Trophoblast cell (in vitro differentiated cells and primary cell): ENCODE measurements at regions not wholly inside any gene's neighbourhood (a gene's known extent, or its start where the extent isn't known, plus 50 kb on each side); places are given as distances from the start of the nearest gene placed in this dataset.
"Not testable (repeated sequence)": the region's sequence is repeated elsewhere in the genome, so short reads cannot be mapped to it uniquely, and the experiment has no call there.

Experiments
- DNase-seq, 2 donors: peaks; one replicate each; pipeline ENCODE4 v3.0.0-alpha.2; 2016
- H2AFZ ChIP-seq: 2 replicates; pipeline ENCODE4 v1.6.1; 2013; ENCODE audit warnings: low read length, moderate library complexity, mild to moderate bottlenecking; ENCODE audit not compliant: insufficient read depth, poor library complexity
- H2AK5ac ChIP-seq: 2 replicates; pipeline ENCODE4 v1.6.1; 2013; ENCODE audit warnings: mild to moderate bottlenecking, low read length
- H2BK120ac ChIP-seq: 2 replicates; pipeline ENCODE4 v1.6.1; 2013; ENCODE audit warnings: low read length, mild to moderate bottlenecking, moderate library complexity; ENCODE audit not compliant: insufficient read depth, poor library complexity
- H2BK12ac ChIP-seq: 2 replicates; pipeline ENCODE4 v1.6.1; 2013; ENCODE audit warnings: mild to moderate bottlenecking, low read length, moderate library complexity
- H2BK5ac ChIP-seq: 2 replicates; pipeline ENCODE4 v1.6.1; 2013; ENCODE audit warnings: low read length, low read depth, moderate library complexity, mild to moderate bottlenecking; ENCODE audit not compliant: poor library complexity
- H3K14ac ChIP-seq: 2 replicates; pipeline ENCODE4 v1.6.1; 2013; ENCODE audit warnings: mild to moderate bottlenecking, low read length
- H3K18ac ChIP-seq: 2 replicates; pipeline ENCODE4 v1.6.1; 2013; ENCODE audit warnings: mild to moderate bottlenecking, low read length
- H3K23ac ChIP-seq: 2 replicates; pipeline ENCODE4 v1.6.1; 2013; ENCODE audit warnings: low read length
- H3K27ac ChIP-seq: 2 replicates; pipeline ENCODE4 v1.5.1; 2013; ENCODE audit warnings: low read depth, mild to moderate bottlenecking, inconsistent platforms, low read length, moderate library complexity
- H3K27me3 ChIP-seq: 2 replicates; pipeline ENCODE4 v1.6.1; 2013; ENCODE audit warnings: inconsistent platforms, mild to moderate bottlenecking, low read length, moderate library complexity; ENCODE audit not compliant: insufficient read depth
- H3K36me3 ChIP-seq, 2 experiments: 1 replicate in 1 of 2; 2 replicates in 1 of 2; pipeline ENCODE4 v1.6.1; 2013; ENCODE audit warnings: low read length in 2 of 2, mild to moderate bottlenecking in 2 of 2, moderate library complexity in 1 of 2; ENCODE audit not compliant: insufficient read depth in 2 of 2, control insufficient read depth in 1 of 2
- H3K4ac ChIP-seq: 2 replicates; pipeline ENCODE4 v1.6.1; 2013; ENCODE audit warnings: low read depth, mild to moderate bottlenecking, low read length, moderate library complexity
- H3K4me1 ChIP-seq, 2 experiments: 1 replicate in 1 of 2; 2 replicates in 1 of 2; pipeline ENCODE4 v1.6.1; 2013; ENCODE audit warnings: low read length in 2 of 2, mild to moderate bottlenecking in 2 of 2, moderate library complexity in 1 of 2; ENCODE audit not compliant: insufficient read depth in 2 of 2, control insufficient read depth in 1 of 2
- H3K4me2 ChIP-seq: 2 replicates; pipeline ENCODE4 v1.6.1; 2013; ENCODE audit warnings: inconsistent platforms, mild to moderate bottlenecking, low read length, moderate library complexity
- H3K4me3 ChIP-seq: 2 replicates; pipeline ENCODE4 v1.5.1; 2013; ENCODE audit warnings: mild to moderate bottlenecking, low read depth, low read length, inconsistent platforms
- H3K79me1 ChIP-seq: one replicate; pipeline ENCODE4 v1.6.1; 2013; ENCODE audit warnings: low read length
- H3K79me2 ChIP-seq: 2 replicates; pipeline ENCODE4 v1.6.1; 2013; ENCODE audit warnings: low read length, mild to moderate bottlenecking; ENCODE audit not compliant: control insufficient read depth, insufficient read depth, poor library complexity
- H3K9ac ChIP-seq: 2 replicates; pipeline ENCODE4 v1.6.1; 2013; ENCODE audit warnings: mild to moderate bottlenecking, low read length
- H3K9me3 ChIP-seq: 2 replicates; pipeline ENCODE4 v1.6.1; 2013; ENCODE audit warnings: low read depth, mild to moderate bottlenecking, control low read depth, inconsistent platforms, low read length; ENCODE audit not compliant: insufficient read depth
- H4K12ac ChIP-seq: 2 replicates; pipeline ENCODE4 v1.6.1; 2013; ENCODE audit warnings: low read depth, mild to moderate bottlenecking, low read length, moderate library complexity
- H4K8ac ChIP-seq: 2 replicates; pipeline ENCODE4 v1.6.1; 2013; ENCODE audit warnings: low read depth, mild to moderate bottlenecking, low read length, moderate library complexity
- H4K91ac ChIP-seq: one replicate; pipeline ENCODE4 v1.6.1; 2013; ENCODE audit warnings: low read depth, mild to moderate bottlenecking, low read length, moderate library complexity
- WGBS: extraction: QIAGEN DNeasy Blood & Tissue Kit; methylation state at CpG from one replicate; pipeline ENCODE4 v1.1.7; 2013; ENCODE audit warnings: missing lambda C conversion rate; ENCODE audit not compliant: insufficient read length, insufficient coverage; ENCODE audit errors: extremely low coverage; 5-methylcytosine and 5-hydroxymethylcytosine counted together

DNA sequence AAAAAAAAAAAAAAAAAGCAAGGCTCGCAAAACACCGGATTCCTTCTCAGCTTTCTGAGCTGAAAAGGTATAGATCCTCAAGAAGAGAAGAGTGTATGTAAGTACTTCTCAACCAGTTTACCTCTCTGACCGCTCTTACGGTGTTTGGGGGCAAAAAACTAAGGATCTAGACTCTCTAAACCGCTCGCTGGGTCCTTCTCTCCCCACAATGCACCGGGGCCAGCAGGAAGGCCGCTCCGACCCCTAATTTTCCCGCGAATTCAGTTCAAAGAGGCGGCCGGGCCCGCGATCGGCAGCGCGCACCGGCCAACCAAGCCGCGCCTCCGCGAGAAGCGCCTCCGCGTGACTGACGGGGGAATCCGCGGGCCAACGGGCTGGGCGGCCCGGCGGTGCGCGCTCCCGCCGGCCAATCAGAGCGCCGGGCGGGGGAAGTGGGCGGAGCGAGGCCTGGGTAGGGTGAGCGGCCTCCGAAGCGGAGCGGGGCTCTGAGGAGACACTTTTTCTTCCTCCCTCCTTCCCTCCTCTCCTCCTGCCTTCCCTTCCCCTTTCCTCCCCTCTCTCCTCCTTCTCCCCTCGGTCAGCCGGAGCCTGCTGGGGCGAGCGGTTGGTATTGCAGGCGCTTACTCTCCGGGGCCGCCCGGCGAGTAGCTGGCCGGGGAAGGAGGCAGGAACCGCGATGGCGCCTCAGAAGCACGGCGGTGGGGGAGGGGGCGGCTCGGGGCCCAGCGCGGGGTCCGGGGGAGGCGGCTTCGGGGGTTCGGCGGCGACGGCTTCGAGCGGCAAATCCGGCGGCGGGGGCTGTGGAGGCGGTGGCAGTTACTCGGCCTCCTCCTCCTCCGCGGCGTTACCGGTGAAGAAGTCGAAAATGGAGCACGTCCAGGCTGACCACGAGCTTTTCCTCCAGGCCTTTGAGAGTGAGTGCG lies 93.0 kb downstream of the CRLF3 start:
- WGBS, result no CpG with 5 or more reads among the region's 87 CpGs
- H3K79me2 ChIP-seq, result peaks cover 12% of the 10 kb centered on the region
- H4K12ac ChIP-seq, result peak overlapping the region; percentile 91
- not testable (repeated sequence) for H3K36me3 ChIP-seq, H3K23ac ChIP-seq, H3K9me3 ChIP-seq, H3K4me1 ChIP-seq, H3K79me1 ChIP-seq, H3K27me3 ChIP-seq, H2BK12ac ChIP-seq
- H2BK120ac ChIP-seq, result peak overlapping the region; percentile 91
- peak overlapping the region; percentile 94 for H3K18ac ChIP-seq
- peak; percentile 52 to 70 for DNase-seq
- peak overlapping the region; percentile 89 for H3K4me3 ChIP-seq
- H4K8ac ChIP-seq, result peak overlapping the region; percentile 92
- H2AK5ac ChIP-seq, result peak overlapping the region; percentile 62
- H2AFZ ChIP-seq, result peak overlapping the region; percentile 77
- peak overlapping the region; percentile 93 for H3K4ac ChIP-seq
- peak overlapping the region; percentile 70 for H3K4me2 ChIP-seq
- H3K9ac ChIP-seq, result peak overlapping the region; percentile 91
- peak overlapping the region; percentile 92 for H2BK5ac ChIP-seq
- H4K91ac ChIP-seq, result peak overlapping the region; percentile 80
- peak overlapping the region; percentile 96 for H3K14ac ChIP-seq
- H3K27ac ChIP-seq, result peak overlapping the region; percentile 78

DNA sequence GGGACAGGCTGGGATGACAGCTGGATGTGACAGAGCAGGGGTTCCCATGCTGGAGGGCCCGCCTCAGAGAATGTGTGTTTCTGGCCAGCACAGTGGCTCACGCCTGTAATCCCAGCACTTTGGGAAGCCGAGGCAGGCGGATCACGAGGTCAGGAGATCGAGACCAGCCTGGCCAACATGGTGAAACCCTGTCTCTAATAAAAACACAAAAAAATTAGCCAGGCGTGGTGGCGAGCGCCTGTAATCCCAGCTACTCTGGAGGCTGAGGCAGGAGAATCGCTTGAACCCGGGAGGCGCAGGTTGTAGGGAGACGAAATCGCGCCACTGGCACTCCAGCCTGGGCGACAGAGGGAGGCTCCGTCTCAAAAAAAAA lies 93.7 kb downstream of the CRLF3 start:
- not testable (repeated sequence) for H2BK12ac ChIP-seq, H3K4me1 ChIP-seq, H3K4ac ChIP-seq, H3K79me1 ChIP-seq, H4K12ac ChIP-seq, H2BK120ac ChIP-seq, H3K9ac ChIP-seq, H4K91ac ChIP-seq, H3K14ac ChIP-seq, H3K9me3 ChIP-seq, H3K23ac ChIP-seq, H2AK5ac ChIP-seq, H2BK5ac ChIP-seq, H3K4me3 ChIP-seq, H3K18ac ChIP-seq, DNase-seq, H3K27me3 ChIP-seq, H3K36me3 ChIP-seq, H2AFZ ChIP-seq
- peak overlapping the region; percentile 57 for H3K27ac ChIP-seq
- no CpG with 5 or more reads among the region's 17 CpGs for WGBS
- peak overlapping the region; percentile 28 for H4K8ac ChIP-seq
- peaks cover 14% of the 10 kb centered on the region for H3K79me2 ChIP-seq
- peak overlapping the region; percentile 70 for H3K4me2 ChIP-seq

DNA sequence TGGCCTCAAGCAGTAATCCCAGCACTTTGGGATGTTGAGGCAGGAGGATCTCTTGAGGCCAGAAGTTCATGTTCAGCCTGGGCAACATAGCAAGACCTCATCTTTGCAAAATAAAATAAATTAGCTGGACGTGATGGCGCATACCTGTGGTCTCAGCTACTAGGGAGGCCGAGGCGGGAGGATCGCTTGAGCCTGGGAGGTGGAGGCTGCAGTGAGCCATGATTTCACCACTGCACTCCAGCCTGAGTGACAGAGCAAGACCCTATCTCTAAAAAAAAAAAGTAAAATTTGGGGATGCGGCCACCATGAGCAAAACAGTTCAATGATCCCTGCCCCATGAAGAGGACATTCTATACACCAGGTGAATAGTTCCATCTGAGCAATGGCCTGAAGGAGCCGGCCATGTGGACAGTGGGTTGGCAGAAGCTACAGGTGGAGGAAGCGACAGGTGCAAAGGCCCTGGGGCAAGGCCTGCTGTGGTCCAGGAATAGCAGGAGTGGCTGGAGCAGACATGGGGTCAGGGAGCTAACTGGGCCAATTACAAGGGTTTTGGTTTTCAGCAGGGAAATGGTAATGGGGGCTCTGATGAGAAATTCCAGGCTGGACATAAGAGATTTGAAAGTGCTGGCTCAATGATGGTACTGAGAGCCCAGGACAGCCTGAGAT lies 94.2 kb downstream of the CRLF3 start:
- not testable (repeated sequence) for H3K36me3 ChIP-seq, H4K91ac ChIP-seq, H3K18ac ChIP-seq, H3K27me3 ChIP-seq, H3K4me3 ChIP-seq, H2AFZ ChIP-seq, H3K79me1 ChIP-seq, H3K23ac ChIP-seq, H2BK120ac ChIP-seq, H3K27ac ChIP-seq, H4K8ac ChIP-seq, H3K4me1 ChIP-seq, H3K4ac ChIP-seq, H2BK12ac ChIP-seq, DNase-seq, H2AK5ac ChIP-seq, H3K9me3 ChIP-seq, H3K14ac ChIP-seq, H3K9ac ChIP-seq, H3K4me2 ChIP-seq, H2BK5ac ChIP-seq, H4K12ac ChIP-seq
- WGBS, result no CpG with 5 or more reads among the region's 8 CpGs
- H3K79me2 ChIP-seq, result peaks cover 14% of the 10 kb centered on the region

DNA sequence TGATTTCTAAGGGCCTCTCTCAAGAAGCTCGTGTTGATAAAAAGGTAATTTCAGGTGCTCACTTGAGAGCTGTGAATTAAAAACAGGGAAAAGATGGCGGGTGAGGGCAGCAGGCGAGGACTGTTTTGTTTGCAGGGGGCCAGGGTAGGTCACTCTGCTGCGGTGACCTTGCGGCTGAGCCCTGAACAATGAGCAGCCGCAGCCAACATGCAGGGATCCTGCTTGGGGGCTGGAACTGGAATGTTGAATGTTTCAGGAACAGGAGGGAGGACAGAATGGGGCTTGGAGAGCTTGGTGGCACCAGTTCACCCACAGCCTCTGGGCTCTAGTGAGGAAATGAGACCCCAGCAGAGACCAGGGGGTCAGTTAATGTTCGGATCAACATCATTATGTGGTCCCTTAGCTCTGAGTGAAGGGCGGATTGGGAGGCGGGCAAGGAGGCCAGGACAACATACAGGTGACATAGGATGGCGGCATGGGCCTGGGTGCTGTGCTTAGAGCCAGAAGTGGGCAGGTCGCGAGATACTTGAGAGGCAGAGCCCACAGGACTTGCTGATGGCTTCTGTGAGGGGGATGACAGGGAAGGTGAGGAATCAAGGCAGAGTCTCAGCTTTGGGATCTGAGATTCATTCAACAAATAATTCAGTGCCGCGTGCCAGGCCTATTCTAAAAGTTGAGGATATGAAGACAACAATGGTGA lies 94.9 kb downstream of the CRLF3 start:
- H3K23ac ChIP-seq, H3K14ac ChIP-seq, H3K36me3 ChIP-seq, H4K91ac ChIP-seq, H2BK5ac ChIP-seq, H2AK5ac ChIP-seq, H3K9me3 ChIP-seq, H3K9ac ChIP-seq, H4K8ac ChIP-seq, H2BK120ac ChIP-seq, H3K79me1 ChIP-seq, H3K18ac ChIP-seq, DNase-seq, H2BK12ac ChIP-seq, H3K4me3 ChIP-seq, H2AFZ ChIP-seq, H3K4me2 ChIP-seq, H3K27me3 ChIP-seq, H3K27ac ChIP-seq, H4K12ac ChIP-seq: not testable (repeated sequence)
- H3K4ac ChIP-seq, result peak overlapping the region; percentile 6
- no CpG with 5 or more reads among the region's 14 CpGs for WGBS
- H3K4me1 ChIP-seq, result peaks cover 6 to 10% of the 10 kb centered on the region in 2 experiments
- H3K79me2 ChIP-seq, result peaks cover 14% of the 10 kb centered on the region
